GM19468 (cell line): ENCODE measurements at regions not wholly inside any gene's neighbourhood (a gene's known extent, or its start where the extent isn't known, plus 50 kb on each side); places are given as distances from the start of the nearest gene placed in this dataset.
"Not testable (repeated sequence)": the region's sequence is repeated elsewhere in the genome, so short reads cannot be mapped to it uniquely, and the experiment has no call there.

Experiments
- ATAC-seq: cut with Tn5 transposase; IDR thresholded peaks from one replicate; pipeline ENCODE4 v1.9.1; 2021; ENCODE audit warnings: mild to moderate bottlenecking, moderate library complexity, moderate number of reproducible peaks; ENCODE audit not compliant: unreplicated experiment; ENCODE audit errors: extremely low read depth

GRCh38 chr5:77910602-77911188 lies 134.6 kb upstream of the TBCA start:
- no peak for ATAC-seq

GRCh38 chr5:77909237-77909636 lies 133.1 kb upstream of the TBCA start:
- no peak for ATAC-seq

GRCh38 chr5:77908787-77909186 lies 132.6 kb upstream of the TBCA start:
- ATAC-seq: no peak

- ATAC-seq: no peak
Observed at GRCh38 chr5:77907786-77908185, 131.6 kb upstream of the TBCA start.

GRCh38 chr5:77906806-77907205 lies 130.7 kb upstream of the TBCA start:
- ATAC-seq: no peak

GRCh38 chr5:77904362-77904761 lies 128.2 kb upstream of the TBCA start:
- no peak for ATAC-seq

GRCh38 chr5:77900691-77901090 lies 124.6 kb upstream of the TBCA start:
- ATAC-seq: no peak

GRCh38 chr5:77898385-77898784 lies 122.2 kb upstream of the TBCA start:
- ATAC-seq: no peak

- ATAC-seq: no peak
Observed at GRCh38 chr5:77896338-77896737, 120.2 kb upstream of the TBCA start.

- ATAC-seq: not testable (repeated sequence)
Observed at GRCh38 chr5:77894103-77894502, 118.0 kb upstream of the TBCA start.

GRCh38 chr5:77893225-77893860 lies 117.2 kb upstream of the TBCA start:
- no peak for ATAC-seq

GRCh38 chr5:77892061-77893010 lies 116.2 kb upstream of the TBCA start:
- no peak for ATAC-seq

GRCh38 chr5:77885519-77885918 lies 109.4 kb upstream of the TBCA start:
- no peak for ATAC-seq

GRCh38 chr5:77882670-77883257 lies 106.6 kb upstream of the TBCA start:
- no peak for ATAC-seq

GRCh38 chr5:77881528-77881927 lies 105.4 kb upstream of the TBCA start:
- ATAC-seq: no peak

GRCh38 chr5:77877516-77878355 lies 101.6 kb upstream of the TBCA start:
- no peak for ATAC-seq

GRCh38 chr5:77876862-77877502 lies 100.8 kb upstream of the TBCA start:
- no peak for ATAC-seq

GRCh38 chr5:77876316-77876715 lies 100.2 kb upstream of the TBCA start:
- no peak for ATAC-seq

- no peak for ATAC-seq
Observed at GRCh38 chr5:77874691-77875090, 98.6 kb upstream of the TBCA start.
